ENCODE measurements at regions not wholly inside any gene's neighbourhood (a gene's known extent, or its start where the extent isn't known, plus 50 kb on each side); places are given as distances from the start of the nearest gene placed in this dataset.

DNA sequence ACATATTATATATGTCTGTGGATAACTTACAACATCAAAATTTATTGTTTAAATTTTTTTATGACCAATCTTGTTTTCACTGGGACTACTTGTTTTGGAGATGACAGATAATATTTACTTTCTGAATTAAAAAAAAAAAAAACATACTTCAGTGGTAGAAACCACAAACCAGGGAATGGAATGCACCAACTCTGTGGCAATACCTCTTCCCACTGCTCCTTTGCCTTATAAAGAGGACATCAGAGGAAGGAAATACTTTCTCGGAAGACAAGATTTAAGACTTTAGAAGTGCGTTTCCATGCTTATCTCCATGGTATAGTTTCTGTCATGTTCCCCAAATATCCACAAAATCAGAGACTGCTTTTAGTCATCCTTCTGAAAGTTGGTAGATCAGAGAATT, 1241.1 kb upstream of the EYS start:
- no peak for TF ChIP-seq EZH2 (IDR thresholded peaks at IDR 0.05; ENCODE audit: borderline replicate concordance)
- TF ChIP-seq, protein P1, sequence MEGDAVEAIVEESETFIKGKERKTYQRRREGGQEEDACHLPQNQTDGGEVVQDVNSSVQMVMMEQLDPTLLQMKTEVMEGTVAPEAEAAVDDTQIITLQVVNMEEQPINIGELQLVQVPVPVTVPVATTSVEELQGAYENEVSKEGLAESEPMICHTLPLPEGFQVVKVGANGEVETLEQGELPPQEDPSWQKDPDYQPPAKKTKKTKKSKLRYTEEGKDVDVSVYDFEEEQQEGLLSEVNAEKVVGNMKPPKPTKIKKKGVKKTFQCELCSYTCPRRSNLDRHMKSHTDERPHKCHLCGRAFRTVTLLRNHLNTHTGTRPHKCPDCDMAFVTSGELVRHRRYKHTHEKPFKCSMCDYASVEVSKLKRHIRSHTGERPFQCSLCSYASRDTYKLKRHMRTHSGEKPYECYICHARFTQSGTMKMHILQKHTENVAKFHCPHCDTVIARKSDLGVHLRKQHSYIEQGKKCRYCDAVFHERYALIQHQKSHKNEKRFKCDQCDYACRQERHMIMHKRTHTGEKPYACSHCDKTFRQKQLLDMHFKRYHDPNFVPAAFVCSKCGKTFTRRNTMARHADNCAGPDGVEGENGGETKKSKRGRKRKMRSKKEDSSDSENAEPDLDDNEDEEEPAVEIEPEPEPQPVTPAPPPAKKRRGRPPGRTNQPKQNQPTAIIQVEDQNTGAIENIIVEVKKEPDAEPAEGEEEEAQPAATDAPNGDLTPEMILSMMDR (IDR thresholded peaks at IDR 0.05; ENCODE audit: poor library complexity) = no peak

Data from hepatocyte (in vitro differentiated cells).